Right lobe of liver (tissue), 6 donors: ENCODE measurements at regions not wholly inside any gene's neighbourhood (a gene's known extent, or its start where the extent isn't known, plus 50 kb on each side); places are given as distances from the start of the nearest gene placed in this dataset.

Experiments
- ATAC-seq, 4 donors: fragments of 200-7000 bp; cut with Tn5 transposase; one replicate each; pipeline ENCODE4 v1.9.1; 2020; ENCODE audit warnings: mild to moderate bottlenecking in 4 of 4, moderate library complexity in 4 of 4
- DNase-seq, 3 donors: peaks; one replicate each; pipeline ENCODE4 v3.0.0-alpha.2; 2020
- H3K27ac ChIP-seq, 3 donors: fragments of 200-600 bp; one replicate each; pipeline ENCODE4 v1.8.0; 2022
- H3K27me3 ChIP-seq, 2 donors: fragments of 200-600 bp; one replicate each; pipeline ENCODE4 v1.8.0; 2022
- H3K36me3 ChIP-seq, 4 donors: fragments of 200-600 bp; sonication (generic) in 1 of 4; one replicate each; pipeline versions ENCODE4 v1.5.1 to v1.8.0; 2017 to 2022; ENCODE audit warnings: control low read depth in 1 of 4
- H3K4me1 ChIP-seq, 4 donors: fragments of 200-600 bp; sonication (generic) in 1 of 4; one replicate each; pipeline versions ENCODE4 v1.5.1 to v1.8.0; 2017 to 2022; ENCODE audit warnings: control low read depth in 1 of 4
- H3K4me3 ChIP-seq, 3 donors: fragments of 200-600 bp; one replicate each; pipeline ENCODE4 v1.8.0; 2022
- H3K9me3 ChIP-seq, 4 donors: fragments of 200-600 bp; sonication (generic) in 1 of 4; one replicate each; pipeline versions ENCODE4 v1.5.1 to v1.8.0; 2017 to 2022; ENCODE audit warnings: control low read depth in 1 of 4
- POLR2A ChIP-seq: fragments of 450-650 bp; IDR thresholded peaks from one replicate; pipeline ENCODE4 v1.6.1; 2017; ENCODE audit warnings: antibody characterized with exemption, mild to moderate bottlenecking
- WGBS: methylation state at CpG from one replicate; pipeline ENCODE4 v1.1.6; 2018; ENCODE audit warnings: low coverage, low lambda C conversion rate; ENCODE audit not compliant: insufficient coverage; ENCODE audit errors: missing lambda C conversion rate; 5-methylcytosine and 5-hydroxymethylcytosine counted together
- intact Hi-C, 2 donors: fragments of 100-400 bp; cut with DNase I; formaldehyde crosslinking; loops; one replicate each; pipeline versions ENCODE4 v1.11.2 to v1.14.1; 2022
- TF ChIP-seq, protein P1 (sequence below), 4 donors: fragments of 200-600 bp in 3 of 4; fragments of 450-650 bp in 1 of 4; IDR thresholded peaks; one replicate each; pipeline versions ENCODE4 v1.5.1 to v1.8.0; 2016 to 2022; ENCODE audit warnings: antibody characterized with exemption in 4 of 4, mild to moderate bottlenecking in 2 of 4
- donor health status: DM: no; HTN: yes; CAD: no.
- donor health status: DM: no; HTN: no; CAD: no.
- donor health status: DM: no; HTN: no; CAD: no.
- donor health status: DM: no; HTN: yes; CAD: no.
- donor health status: DM: no; HTN: yes; CAD: no.

- DNase-seq, result no peak
- WGBS, result 20% methylated on average over 1 of the region's 6 CpGs
Observed at GRCh38 chr15:48020166-48020565, 100.6 kb upstream of the SLC24A5 start.

DNA sequence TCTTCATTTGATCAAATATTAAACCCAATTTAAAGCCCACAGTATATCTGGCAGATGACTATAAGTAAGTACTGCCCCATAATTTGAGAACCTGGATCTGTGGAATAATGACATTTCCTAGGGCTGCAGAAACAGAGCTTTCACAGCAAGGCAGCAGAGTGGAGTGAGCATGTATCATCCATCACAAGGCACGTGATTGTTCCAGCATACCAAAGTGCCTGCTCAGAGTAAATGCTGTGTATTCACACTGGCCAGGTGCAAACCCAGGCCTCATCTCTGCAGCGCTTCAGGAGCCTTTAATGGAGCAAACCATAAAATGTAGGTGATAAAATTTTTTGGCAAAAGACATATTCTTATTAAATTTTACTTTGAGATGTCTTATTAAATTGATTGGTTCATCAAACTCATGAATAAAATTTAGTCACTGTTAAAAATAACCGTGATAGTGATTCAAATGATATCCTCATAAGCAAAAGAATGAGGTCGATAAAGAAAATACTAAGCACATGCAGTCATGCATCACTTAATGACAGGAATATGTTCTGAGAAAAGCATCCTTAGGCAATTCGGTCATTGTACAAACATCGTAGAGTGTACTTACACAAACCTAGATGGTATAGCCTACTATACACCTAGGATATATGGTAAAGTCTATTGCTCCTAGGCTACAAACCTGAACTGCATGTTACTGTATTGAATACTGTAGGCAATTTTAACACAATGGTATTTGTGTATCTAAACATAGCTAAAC, 99.3 kb upstream of the SLC24A5 start:
- ATAC-seq (no peak), DNase-seq (no peak)
- H3K4me3 ChIP-seq, result no peak overlapping the region
- intact Hi-C loops, result no loop called here
- TF ChIP-seq POLR2A, result no peak
- TF ChIP-seq, protein P1, sequence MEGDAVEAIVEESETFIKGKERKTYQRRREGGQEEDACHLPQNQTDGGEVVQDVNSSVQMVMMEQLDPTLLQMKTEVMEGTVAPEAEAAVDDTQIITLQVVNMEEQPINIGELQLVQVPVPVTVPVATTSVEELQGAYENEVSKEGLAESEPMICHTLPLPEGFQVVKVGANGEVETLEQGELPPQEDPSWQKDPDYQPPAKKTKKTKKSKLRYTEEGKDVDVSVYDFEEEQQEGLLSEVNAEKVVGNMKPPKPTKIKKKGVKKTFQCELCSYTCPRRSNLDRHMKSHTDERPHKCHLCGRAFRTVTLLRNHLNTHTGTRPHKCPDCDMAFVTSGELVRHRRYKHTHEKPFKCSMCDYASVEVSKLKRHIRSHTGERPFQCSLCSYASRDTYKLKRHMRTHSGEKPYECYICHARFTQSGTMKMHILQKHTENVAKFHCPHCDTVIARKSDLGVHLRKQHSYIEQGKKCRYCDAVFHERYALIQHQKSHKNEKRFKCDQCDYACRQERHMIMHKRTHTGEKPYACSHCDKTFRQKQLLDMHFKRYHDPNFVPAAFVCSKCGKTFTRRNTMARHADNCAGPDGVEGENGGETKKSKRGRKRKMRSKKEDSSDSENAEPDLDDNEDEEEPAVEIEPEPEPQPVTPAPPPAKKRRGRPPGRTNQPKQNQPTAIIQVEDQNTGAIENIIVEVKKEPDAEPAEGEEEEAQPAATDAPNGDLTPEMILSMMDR (IDR thresholded peaks at IDR 0.05), result no peak
- WGBS, result 70% methylated on average over 6 of the region's 6 CpGs
- no peaks in the 10 kb centered on the region for H3K36me3 ChIP-seq
- H3K27me3 ChIP-seq, result no peaks in the 10 kb centered on the region
- no peak overlapping the region for H3K27ac ChIP-seq
- no peaks in the 10 kb centered on the region for H3K4me1 ChIP-seq
- no peaks in the 10 kb centered on the region for H3K9me3 ChIP-seq

More at GRCh38 chr15:48020166-48020565, 100.6 kb upstream of the SLC24A5 start:
- Histone ChIP-seq H3K9me3 (no peaks in the 10 kb centered on the region), H3K36me3 (no peaks in the 10 kb centered on the region), H3K27ac (no peak overlapping the region), H3K4me3 (no peak overlapping the region), H3K4me1 (no peaks in the 10 kb centered on the region), H3K27me3 (no peaks in the 10 kb centered on the region)
- TF ChIP-seq, protein P1 (IDR thresholded peaks at IDR 0.05), result no peak
- TF ChIP-seq POLR2A, result no peak
- intact Hi-C loops, result no loop called here
- no peak for ATAC-seq

GRCh38 chr15:48025118-48025517, 95.7 kb upstream of the SLC24A5 start:
- no peaks in the 10 kb centered on the region for H3K9me3 ChIP-seq
- 22% methylated on average over 1 of the region's 1 CpG for WGBS
- no peak for ATAC-seq
- intact Hi-C loops, result no loop called here
- no peak for DNase-seq
- H3K27ac ChIP-seq, result no peak overlapping the region
- no peaks in the 10 kb centered on the region for H3K4me1 ChIP-seq
- no peak overlapping the region for H3K4me3 ChIP-seq
- no peaks in the 10 kb centered on the region for H3K36me3 ChIP-seq
- no peaks in the 10 kb centered on the region for H3K27me3 ChIP-seq
- no peak for TF ChIP-seq POLR2A
- TF ChIP-seq, protein P1 (IDR thresholded peaks at IDR 0.05), result no peak

GRCh38 chr15:48028712-48029111, 92.1 kb upstream of the SLC24A5 start:
- WGBS, result 60% methylated on average over 1 of the region's 2 CpGs
- intact Hi-C loops, result no loop called here
- no peak for TF ChIP-seq POLR2A
- TF ChIP-seq, protein P1 (IDR thresholded peaks at IDR 0.05), result no peak

More at GRCh38 chr15:48028712-48029111, 92.1 kb upstream of the SLC24A5 start:
- no peaks in the 10 kb centered on the region for H3K4me1 ChIP-seq
- H3K9me3 ChIP-seq, result no peaks in the 10 kb centered on the region
- no peak overlapping the region for H3K4me3 ChIP-seq
- no peak for DNase-seq
- ATAC-seq, result no peak
- H3K36me3 ChIP-seq, result no peaks in the 10 kb centered on the region
- no peak overlapping the region for H3K27ac ChIP-seq
- no peaks in the 10 kb centered on the region for H3K27me3 ChIP-seq
